ENCODE measurements at regions not wholly inside any gene's neighbourhood (a gene's known extent, or its start where the extent isn't known, plus 50 kb on each side); places are given as distances from the start of the nearest gene placed in this dataset.

GRCh38 chr11:98829971-98830370, 190.8 kb upstream of the CNTN5 start:
- no peak overlapping the region for H3K4me3 ChIP-seq (ENCODE audit: control insufficient read depth, low read depth, low read length)
- no peak for TF ChIP-seq CTCF (IDR thresholded peaks at IDR 0.05; ENCODE audit: control insufficient read depth, insufficient read depth, low read depth, low read length, missing control alignments)
- no peak for DNase-seq (ENCODE audit: low read depth)

GRCh38 chr11:98834776-98835175, 186.0 kb upstream of the CNTN5 start:
- DNase-seq (ENCODE audit: low read depth) = no peak
- no peak for TF ChIP-seq CTCF (IDR thresholded peaks at IDR 0.05; ENCODE audit: control insufficient read depth, insufficient read depth, low read depth, low read length, missing control alignments)
- no peak overlapping the region for H3K4me3 ChIP-seq (ENCODE audit: control insufficient read depth, low read depth, low read length)

- no peak for DNase-seq (ENCODE audit: low read depth)
- H3K4me3 ChIP-seq (ENCODE audit: control insufficient read depth, low read depth, low read length) = no peak overlapping the region
- no peak for TF ChIP-seq CTCF (IDR thresholded peaks at IDR 0.05; ENCODE audit: control insufficient read depth, insufficient read depth, low read depth, low read length, missing control alignments)
Observed at GRCh38 chr11:98835335-98835734, 185.4 kb upstream of the CNTN5 start.

DNA sequence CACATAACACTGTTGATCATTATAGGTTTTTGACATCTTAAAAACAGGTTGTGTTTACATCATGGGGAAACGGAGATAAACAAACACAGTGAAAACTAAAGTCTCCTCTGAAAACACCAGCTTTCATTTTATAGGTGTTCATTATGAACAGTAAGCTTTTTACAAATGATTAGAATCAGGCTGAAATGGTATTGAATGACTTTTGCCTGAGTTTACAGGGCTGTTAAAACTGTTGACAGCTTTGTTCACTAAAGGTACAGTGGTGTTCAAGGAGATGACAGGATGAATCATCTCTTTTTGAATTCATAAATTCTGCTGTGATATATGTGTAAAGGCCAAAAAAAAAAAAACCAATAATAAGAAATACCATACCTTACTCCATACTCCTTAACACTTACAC, 184.6 kb upstream of the CNTN5 start:
- no peak for TF ChIP-seq CTCF (IDR thresholded peaks at IDR 0.05; ENCODE audit: control insufficient read depth, insufficient read depth, low read depth, low read length, missing control alignments)
- no peak for DNase-seq (ENCODE audit: low read depth)
- no peak overlapping the region for H3K4me3 ChIP-seq (ENCODE audit: control insufficient read depth, low read depth, low read length)

- no peak for DNase-seq (ENCODE audit: low read depth)
- H3K4me3 ChIP-seq (ENCODE audit: control insufficient read depth, low read depth, low read length) = no peak overlapping the region
- TF ChIP-seq CTCF (IDR thresholded peaks at IDR 0.05; ENCODE audit: control insufficient read depth, insufficient read depth, low read depth, low read length, missing control alignments) = no peak
Observed at GRCh38 chr11:98842187-98842586, 178.6 kb upstream of the CNTN5 start.

DNA sequence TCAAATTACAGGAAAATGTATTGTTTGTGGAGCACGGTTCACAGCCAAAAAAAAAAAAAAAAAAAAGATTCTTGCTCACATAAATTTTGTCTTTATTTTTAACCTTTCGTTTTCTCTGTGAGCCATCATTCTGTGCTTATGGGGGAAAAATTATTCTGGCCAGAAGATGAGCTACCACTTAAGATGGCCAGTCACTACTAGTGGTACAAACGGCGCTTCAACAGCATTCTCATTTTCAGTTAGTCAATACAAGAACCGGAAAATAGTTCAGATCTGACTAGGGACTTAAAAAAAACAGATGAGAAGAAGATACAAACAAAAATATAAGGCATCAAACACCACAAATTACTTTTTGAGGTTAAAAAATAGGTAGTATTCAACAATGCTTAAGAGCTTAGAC, 158.6 kb upstream of the CNTN5 start:
- TF ChIP-seq CTCF (IDR thresholded peaks at IDR 0.05; ENCODE audit: control insufficient read depth, insufficient read depth, low read depth, low read length, missing control alignments) = no peak

GRCh38 chr11:98871690-98872089, 149.1 kb upstream of the CNTN5 start:
- no peak overlapping the region for H3K4me3 ChIP-seq (ENCODE audit: control insufficient read depth, low read depth, low read length)
- TF ChIP-seq CTCF (IDR thresholded peaks at IDR 0.05; ENCODE audit: control insufficient read depth, insufficient read depth, low read depth, low read length, missing control alignments) = no peak

More for the DNA sequence above, 158.6 kb upstream of the CNTN5 start:
- H3K4me3 ChIP-seq (ENCODE audit: control insufficient read depth, low read depth, low read length) = no peak overlapping the region
- DNase-seq (ENCODE audit: low read depth) = no peak

More at GRCh38 chr11:98871690-98872089, 149.1 kb upstream of the CNTN5 start:
- DNase-seq (ENCODE audit: low read depth) = no peak
